ENCODE measurements at regions not wholly inside any gene's neighbourhood (a gene's known extent, or its start where the extent isn't known, plus 50 kb on each side); places are given as distances from the start of the nearest gene placed in this dataset.

DNA sequence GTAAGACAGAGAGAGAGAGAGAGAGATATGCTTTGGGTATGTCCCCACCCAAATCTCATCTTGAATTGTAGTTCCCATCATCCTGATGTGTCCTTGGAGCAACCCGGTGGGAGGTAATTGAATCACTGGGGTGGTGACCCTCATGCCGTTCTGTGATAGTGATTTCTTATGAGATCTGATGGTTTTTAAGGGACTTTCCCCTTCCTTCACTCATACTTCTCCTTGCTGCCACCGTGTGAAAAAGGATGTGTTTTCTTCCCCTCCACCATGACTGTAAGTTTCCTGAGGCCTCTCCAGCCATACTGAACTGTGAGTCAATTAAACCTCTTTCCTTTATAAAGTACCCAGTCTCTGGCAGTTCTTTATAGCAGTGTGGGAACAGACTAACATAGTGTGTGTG lies 60.3 kb downstream of the EOMES start:
- DNase-seq (ENCODE audit: low read depth) = no peak
- no peak overlapping the region for H3K4me3 ChIP-seq (ENCODE audit: low read depth, low read length)
- TF ChIP-seq, protein P1, sequence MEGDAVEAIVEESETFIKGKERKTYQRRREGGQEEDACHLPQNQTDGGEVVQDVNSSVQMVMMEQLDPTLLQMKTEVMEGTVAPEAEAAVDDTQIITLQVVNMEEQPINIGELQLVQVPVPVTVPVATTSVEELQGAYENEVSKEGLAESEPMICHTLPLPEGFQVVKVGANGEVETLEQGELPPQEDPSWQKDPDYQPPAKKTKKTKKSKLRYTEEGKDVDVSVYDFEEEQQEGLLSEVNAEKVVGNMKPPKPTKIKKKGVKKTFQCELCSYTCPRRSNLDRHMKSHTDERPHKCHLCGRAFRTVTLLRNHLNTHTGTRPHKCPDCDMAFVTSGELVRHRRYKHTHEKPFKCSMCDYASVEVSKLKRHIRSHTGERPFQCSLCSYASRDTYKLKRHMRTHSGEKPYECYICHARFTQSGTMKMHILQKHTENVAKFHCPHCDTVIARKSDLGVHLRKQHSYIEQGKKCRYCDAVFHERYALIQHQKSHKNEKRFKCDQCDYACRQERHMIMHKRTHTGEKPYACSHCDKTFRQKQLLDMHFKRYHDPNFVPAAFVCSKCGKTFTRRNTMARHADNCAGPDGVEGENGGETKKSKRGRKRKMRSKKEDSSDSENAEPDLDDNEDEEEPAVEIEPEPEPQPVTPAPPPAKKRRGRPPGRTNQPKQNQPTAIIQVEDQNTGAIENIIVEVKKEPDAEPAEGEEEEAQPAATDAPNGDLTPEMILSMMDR (IDR thresholded peaks at IDR 0.05; ENCODE audit: low read depth, low read length, missing control alignments) = no peak

DNA sequence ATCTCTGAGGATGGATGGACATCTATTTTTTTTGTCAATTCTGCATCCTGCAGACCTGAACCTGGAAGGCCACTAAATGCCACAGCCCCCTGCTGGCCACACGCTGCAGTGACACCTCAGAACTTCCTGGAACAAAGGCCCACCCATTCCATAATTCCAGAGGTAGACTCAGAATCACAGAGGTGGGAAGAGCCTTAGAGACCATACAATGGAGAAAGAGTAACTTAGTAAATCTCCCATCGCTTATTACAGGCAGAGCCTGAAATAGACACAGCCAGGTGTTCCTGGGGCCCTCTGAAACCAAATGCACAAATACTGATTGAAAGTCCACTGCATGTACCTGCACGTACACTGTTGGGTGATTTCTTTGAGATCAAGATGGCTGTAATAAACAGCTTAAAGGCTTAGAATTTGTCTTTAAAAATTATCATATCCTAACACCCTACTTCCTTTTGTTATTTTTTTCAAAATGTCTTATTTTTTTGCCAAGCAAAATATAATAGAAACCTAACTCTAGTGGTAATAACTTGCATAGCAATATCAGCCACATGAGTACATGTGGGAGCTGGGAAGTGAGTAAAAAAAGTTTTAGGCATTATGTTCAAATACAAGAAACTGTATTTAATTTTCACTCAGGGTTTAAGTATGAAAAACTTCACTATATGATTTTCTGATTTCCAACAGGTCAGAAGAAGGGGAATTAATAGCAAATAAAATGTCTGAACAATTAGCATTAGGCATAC lies 62.7 kb downstream of the EOMES start:
- DNase-seq (ENCODE audit: low read depth) = no peak
- no peak overlapping the region for H3K4me3 ChIP-seq (ENCODE audit: low read depth, low read length)
- TF ChIP-seq, protein P1 (IDR thresholded peaks at IDR 0.05; ENCODE audit: low read depth, low read length, missing control alignments) = peak; percentile 91

DNA sequence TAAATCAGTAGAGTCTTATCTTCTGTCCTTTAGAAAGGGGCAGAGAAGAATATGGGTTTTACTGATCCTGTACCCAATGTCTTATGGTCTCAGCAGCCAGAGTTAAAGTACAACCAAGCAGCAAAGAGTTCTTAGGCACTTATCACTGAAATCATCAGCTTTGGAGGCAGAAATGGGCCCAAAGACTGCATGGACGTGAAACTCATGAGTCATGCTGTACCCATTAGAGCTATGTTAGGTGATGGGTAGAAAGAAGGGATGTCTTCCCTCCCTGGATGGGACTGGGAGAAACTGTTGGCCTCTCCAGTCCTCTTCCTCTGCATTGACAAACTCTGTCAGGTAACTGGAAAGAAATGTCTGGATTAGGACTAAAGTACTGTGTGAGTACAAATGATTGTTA lies 63.4 kb downstream of the EOMES start:
- H3K4me3 ChIP-seq (ENCODE audit: low read depth, low read length) = no peak overlapping the region
- DNase-seq (ENCODE audit: low read depth) = no peak
- TF ChIP-seq, protein P1 (IDR thresholded peaks at IDR 0.05; ENCODE audit: low read depth, low read length, missing control alignments) = no peak

DNA sequence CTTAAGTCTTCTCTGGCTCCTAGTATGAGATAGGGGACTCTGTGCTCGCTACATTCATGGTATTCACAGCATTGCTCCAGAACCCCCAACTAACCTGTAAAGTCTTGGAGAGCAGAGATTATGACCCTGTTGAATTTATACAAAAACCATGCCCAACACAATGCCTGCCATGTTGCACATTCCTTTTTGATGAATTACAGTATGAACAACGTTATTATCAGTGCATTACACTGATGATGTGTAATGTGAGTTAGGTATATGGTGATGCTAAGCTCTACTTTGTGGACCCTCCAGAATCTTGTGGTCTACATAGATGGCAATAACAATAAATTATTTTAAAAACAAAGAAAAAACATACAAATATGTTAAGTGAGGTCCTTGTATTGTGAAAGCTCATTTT lies 64.3 kb downstream of the EOMES start:
- DNase-seq (ENCODE audit: low read depth) = no peak
- no peak overlapping the region for H3K4me3 ChIP-seq (ENCODE audit: low read depth, low read length)
- TF ChIP-seq, protein P1 (IDR thresholded peaks at IDR 0.05; ENCODE audit: low read depth, low read length, missing control alignments) = no peak

DNA sequence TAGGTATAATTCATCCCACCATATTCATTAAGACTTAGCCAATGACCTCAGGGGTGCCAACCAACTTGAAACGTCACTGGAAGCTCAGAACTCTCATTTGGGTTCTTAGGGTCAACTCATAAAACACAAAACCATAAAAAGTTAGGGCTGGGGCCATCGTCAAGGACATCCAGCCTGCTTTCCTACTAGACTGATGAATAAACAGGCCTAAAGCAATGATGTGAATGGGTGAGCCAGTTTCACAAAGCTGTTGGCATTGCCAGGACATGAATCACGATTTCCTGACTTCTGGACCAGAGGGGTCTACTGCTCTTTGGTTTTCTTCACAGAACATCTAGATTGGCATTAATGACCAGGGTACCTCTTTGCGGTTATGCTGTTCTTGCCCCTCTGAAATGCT lies 64.7 kb downstream of the EOMES start:
- DNase-seq (ENCODE audit: low read depth) = no peak
- no peak overlapping the region for H3K4me3 ChIP-seq (ENCODE audit: low read depth, low read length)
- TF ChIP-seq, protein P1 (IDR thresholded peaks at IDR 0.05; ENCODE audit: low read depth, low read length, missing control alignments) = no peak

DNA sequence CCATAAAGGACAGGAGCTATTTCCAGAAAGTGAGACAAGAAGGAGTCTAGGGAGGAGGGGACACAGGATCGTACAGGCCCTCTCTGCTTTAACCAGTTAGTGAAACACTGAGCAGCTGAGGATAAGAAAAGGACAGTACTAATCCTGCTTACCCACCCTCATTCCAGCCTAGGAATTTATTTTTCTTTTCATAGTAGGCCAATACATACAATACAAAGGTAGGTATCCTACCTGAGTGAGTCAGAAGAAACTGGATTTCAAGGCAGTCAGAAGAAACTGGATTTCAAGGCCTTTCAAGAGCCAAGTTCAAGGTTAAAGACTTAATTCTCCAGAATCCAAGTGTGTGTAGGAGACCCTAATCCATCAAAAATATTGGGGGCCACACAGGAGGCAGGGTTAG lies 65.3 kb downstream of the EOMES start:
- DNase-seq (ENCODE audit: low read depth) = no peak
- H3K4me3 ChIP-seq (ENCODE audit: low read depth, low read length) = no peak overlapping the region
- TF ChIP-seq, protein P1 (IDR thresholded peaks at IDR 0.05; ENCODE audit: low read depth, low read length, missing control alignments) = no peak

DNA sequence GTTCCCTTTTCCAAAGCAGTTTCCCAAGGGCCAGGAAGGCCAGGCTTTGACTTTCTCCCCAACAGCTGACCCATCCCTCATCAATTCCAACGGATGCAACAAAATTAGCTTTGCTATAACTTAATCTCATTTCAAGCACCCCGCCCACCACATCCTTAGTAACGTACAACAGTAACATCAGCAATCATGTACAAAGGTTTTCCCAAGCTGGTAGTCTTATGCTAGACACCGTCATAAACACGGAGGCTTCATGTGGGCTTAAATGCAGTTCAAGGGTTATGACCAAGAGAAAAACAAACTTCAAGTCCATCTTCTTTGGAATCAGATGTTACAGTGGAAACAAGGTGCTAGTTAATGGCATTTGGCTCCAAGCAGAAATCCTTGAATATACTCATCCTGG lies 66.6 kb downstream of the EOMES start:
- no peak for DNase-seq (ENCODE audit: low read depth)
- H3K4me3 ChIP-seq (ENCODE audit: low read depth, low read length) = no peak overlapping the region

More for the DNA sequence above, 66.6 kb downstream of the EOMES start:
- TF ChIP-seq, protein P1 (IDR thresholded peaks at IDR 0.05; ENCODE audit: low read depth, low read length, missing control alignments) = no peak

All from GM12864 (cell line).